Smooth muscle cell (in vitro differentiated cells): ENCODE measurements at regions not wholly inside any gene's neighbourhood (a gene's known extent, or its start where the extent isn't known, plus 50 kb on each side); places are given as distances from the start of the nearest gene placed in this dataset.

ENCODE experiments used
- DNase-seq: peaks from one replicate; lab custom pipeline; 2025; ENCODE audit not compliant: unreplicated experiment; lab: John Stamatoyannopoulos, UW
- H2AFZ ChIP-seq: fragments of 200-600 bp; sonication (generic); 2 replicates; pipeline ENCODE4 v1.6.0; 2016; ENCODE audit warnings: antibody characterized with exemption, low read depth, mild to moderate bottlenecking
- H3F3A ChIP-seq: fragments of 200-600 bp; sonication (generic); 2 replicates; pipeline ENCODE4 v1.6.0; 2017; ENCODE audit warnings: antibody characterized with exemption, low read depth
- H3K27ac ChIP-seq: fragments of 200-600 bp; sonication (generic); 2 replicates; pipeline ENCODE4 v1.5.1; 2016; ENCODE audit warnings: low read depth, mild to moderate bottlenecking
- H3K27me3 ChIP-seq: fragments of 200-600 bp; sonication (generic); 2 replicates; pipeline ENCODE4 v1.6.1; 2016; ENCODE audit warnings: low read depth, mild to moderate bottlenecking
- H3K36me3 ChIP-seq: fragments of 200-600 bp; sonication (generic); 2 replicates; pipeline ENCODE4 v1.5.1; 2016; ENCODE audit warnings: low read depth
- H3K4me1 ChIP-seq: fragments of 200-600 bp; sonication (generic); 2 replicates; pipeline ENCODE4 v1.5.1; 2016; ENCODE audit warnings: low read depth
- H3K4me2 ChIP-seq: fragments of 200-600 bp; sonication (generic); 2 replicates; pipeline ENCODE4 v1.6.0; 2016; ENCODE audit warnings: mild to moderate bottlenecking
- H3K4me3 ChIP-seq: fragments of 200-600 bp; sonication (generic); 2 replicates; pipeline ENCODE4 v1.5.1; 2016; ENCODE audit warnings: mild to moderate bottlenecking
- H3K79me2 ChIP-seq: fragments of 200-600 bp; sonication (generic); 2 replicates; pipeline ENCODE4 v1.6.0; 2016; ENCODE audit warnings: low read depth, mild to moderate bottlenecking
- H3K9ac ChIP-seq: fragments of 200-600 bp; sonication (generic); 2 replicates; pipeline ENCODE4 v1.6.0; 2016; ENCODE audit warnings: low read depth
- H3K9me3 ChIP-seq: fragments of 200-600 bp; sonication (generic); replicated peaks from 2 replicates; pipeline ENCODE4 v1.5.1; 2016; ENCODE audit warnings: low read depth
- H4K20me1 ChIP-seq: fragments of 200-600 bp; sonication (generic); 2 replicates; pipeline ENCODE4 v1.6.0; 2016; ENCODE audit warnings: low read depth
- WGBS: methylation state at CpG from one replicate; pipeline ENCODE4 v1.1.7; 2016; ENCODE audit warnings: low lambda C conversion rate; 5-methylcytosine and 5-hydroxymethylcytosine counted together
- TF ChIP-seq, protein P1 (sequence below): fragments of 200-600 bp; sonication (generic); IDR thresholded peaks from 2 replicates; pipeline ENCODE4 v1.5.1; 2017; ENCODE audit warnings: borderline replicate concordance, mild to moderate bottlenecking, antibody characterized with exemption; ENCODE audit not compliant: insufficient read depth, poor library complexity, severe bottlenecking

GRCh38 chr20:50312682-50313521, 122.3 kb downstream of the CEBPB start:
- Histone ChIP-seq H3F3A (peaks cover 22% of the 10 kb centered on the region), H3K9ac (no peak overlapping the region), H3K4me2 (no peak overlapping the region), H3K4me1 (peaks cover 8% of the 10 kb centered on the region), H3K4me3 (no peak overlapping the region), H4K20me1 (no peaks in the 10 kb centered on the region), H3K27ac (no peak overlapping the region), H2AFZ (no peak overlapping the region), H3K79me2 (no peaks in the 10 kb centered on the region), H3K36me3 (no peaks in the 10 kb centered on the region), H3K27me3 (no peaks in the 10 kb centered on the region), H3K9me3 (no peaks in the 10 kb centered on the region)
- 76% methylated on average over 16 of the region's 16 CpGs for WGBS
- DNase-seq = no peak
- TF ChIP-seq, protein P1, sequence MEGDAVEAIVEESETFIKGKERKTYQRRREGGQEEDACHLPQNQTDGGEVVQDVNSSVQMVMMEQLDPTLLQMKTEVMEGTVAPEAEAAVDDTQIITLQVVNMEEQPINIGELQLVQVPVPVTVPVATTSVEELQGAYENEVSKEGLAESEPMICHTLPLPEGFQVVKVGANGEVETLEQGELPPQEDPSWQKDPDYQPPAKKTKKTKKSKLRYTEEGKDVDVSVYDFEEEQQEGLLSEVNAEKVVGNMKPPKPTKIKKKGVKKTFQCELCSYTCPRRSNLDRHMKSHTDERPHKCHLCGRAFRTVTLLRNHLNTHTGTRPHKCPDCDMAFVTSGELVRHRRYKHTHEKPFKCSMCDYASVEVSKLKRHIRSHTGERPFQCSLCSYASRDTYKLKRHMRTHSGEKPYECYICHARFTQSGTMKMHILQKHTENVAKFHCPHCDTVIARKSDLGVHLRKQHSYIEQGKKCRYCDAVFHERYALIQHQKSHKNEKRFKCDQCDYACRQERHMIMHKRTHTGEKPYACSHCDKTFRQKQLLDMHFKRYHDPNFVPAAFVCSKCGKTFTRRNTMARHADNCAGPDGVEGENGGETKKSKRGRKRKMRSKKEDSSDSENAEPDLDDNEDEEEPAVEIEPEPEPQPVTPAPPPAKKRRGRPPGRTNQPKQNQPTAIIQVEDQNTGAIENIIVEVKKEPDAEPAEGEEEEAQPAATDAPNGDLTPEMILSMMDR = no peak

DNA sequence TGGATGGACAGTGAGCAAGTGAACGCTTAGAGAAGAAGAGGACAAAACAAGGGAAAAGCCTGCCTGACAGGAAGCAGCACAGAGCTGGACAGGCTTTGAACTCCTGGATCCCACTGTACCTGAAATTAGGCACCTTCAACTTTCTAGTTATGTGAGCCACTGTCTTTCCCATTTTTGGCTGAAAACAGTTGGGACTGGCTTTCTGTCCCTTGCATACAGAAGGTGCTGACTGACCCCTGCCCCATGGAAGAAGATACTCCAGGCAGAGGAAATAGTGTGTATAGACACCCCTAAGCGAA, 122.8 kb downstream of the CEBPB start:
- peaks cover 18% of the 10 kb centered on the region for H3F3A ChIP-seq
- no peaks in the 10 kb centered on the region for H3K9me3 ChIP-seq
- no peak overlapping the region for H3K9ac ChIP-seq
- WGBS = 97% methylated on average over 2 of the region's 2 CpGs
- no peak overlapping the region for H3K4me3 ChIP-seq
- no peak overlapping the region for H2AFZ ChIP-seq
- TF ChIP-seq, protein P1 = no peak
- no peaks in the 10 kb centered on the region for H4K20me1 ChIP-seq
- no peak overlapping the region for H3K4me2 ChIP-seq
- DNase-seq = no peak
- H3K27me3 ChIP-seq = no peaks in the 10 kb centered on the region
- H3K4me1 ChIP-seq = peaks cover 8% of the 10 kb centered on the region
- no peak overlapping the region for H3K27ac ChIP-seq
- H3K36me3 ChIP-seq = no peaks in the 10 kb centered on the region
- H3K79me2 ChIP-seq = no peaks in the 10 kb centered on the region

DNA sequence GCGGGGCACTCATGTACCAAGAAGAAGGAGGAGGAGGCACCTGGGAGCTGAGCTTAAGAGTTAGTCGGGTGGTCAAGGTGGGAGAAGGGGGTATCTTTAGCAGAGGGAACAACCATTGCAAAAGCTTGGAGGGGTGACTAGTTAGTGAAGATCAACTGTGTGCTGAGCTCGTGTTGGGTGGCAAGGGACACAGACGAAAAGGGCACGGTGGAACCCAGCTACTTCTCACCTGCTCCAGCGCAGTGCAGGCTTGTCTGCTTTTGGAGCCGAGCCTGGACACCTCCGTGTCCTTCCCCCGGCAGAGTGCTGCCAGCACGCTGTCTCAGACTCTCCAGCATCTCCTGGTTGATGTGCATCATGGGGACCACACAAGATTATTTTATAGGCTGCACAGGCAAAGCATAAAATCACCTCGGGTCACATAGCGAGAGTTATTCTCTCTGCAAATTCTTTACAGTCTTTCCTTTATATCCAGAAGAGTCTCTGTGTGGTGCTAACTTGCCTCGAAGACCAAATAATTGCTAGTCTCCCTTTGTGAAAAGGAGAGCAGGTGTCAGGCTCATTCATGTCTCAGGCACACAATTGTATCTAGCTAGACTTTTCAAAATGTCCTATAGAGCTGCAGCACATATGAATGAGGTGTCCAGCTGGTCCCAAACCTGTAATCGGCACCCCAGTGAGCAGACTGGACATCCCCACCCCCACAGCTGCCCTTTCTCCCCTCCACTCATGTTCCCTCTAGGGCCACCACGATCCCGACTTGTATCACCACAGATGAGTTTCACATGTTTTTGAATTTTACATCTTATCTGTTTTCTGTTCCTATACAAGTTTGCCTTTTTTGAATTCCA, 123.4 kb downstream of the CEBPB start:
- H3K4me1 ChIP-seq = peaks cover 6% of the 10 kb centered on the region
- peaks cover 15% of the 10 kb centered on the region for H3F3A ChIP-seq
- TF ChIP-seq, protein P1 = no peak
- H4K20me1 ChIP-seq = no peaks in the 10 kb centered on the region
- no peak overlapping the region for H3K27ac ChIP-seq
- no peak overlapping the region for H3K4me2 ChIP-seq
- DNase-seq = no peak
- no peaks in the 10 kb centered on the region for H3K9me3 ChIP-seq
- H3K79me2 ChIP-seq = no peaks in the 10 kb centered on the region
- no peak overlapping the region for H2AFZ ChIP-seq
- no peak overlapping the region for H3K4me3 ChIP-seq
- 88% methylated on average over 16 of the region's 16 CpGs for WGBS
- no peak overlapping the region for H3K9ac ChIP-seq
- no peaks in the 10 kb centered on the region for H3K36me3 ChIP-seq
- H3K27me3 ChIP-seq = no peaks in the 10 kb centered on the region
